ENCODE measurements at regions not wholly inside any gene's neighbourhood (a gene's known extent, or its start where the extent isn't known, plus 50 kb on each side); places are given as distances from the start of the nearest gene placed in this dataset.
"Not testable (repeated sequence)": the region's sequence is repeated elsewhere in the genome, so short reads cannot be mapped to it uniquely, and the experiment has no call there.

GRCh38 chr2:190755772-190756415 is 107.0 kb downstream of the NAB1 start:
- no peak overlapping the region for H3K4me3 ChIP-seq (ENCODE audit: low read length)
- H3K9me3 ChIP-seq (ENCODE audit: insufficient read depth, low read length), result no peaks in the 10 kb centered on the region
- H3K4me1 ChIP-seq (ENCODE audit: low read length), result peaks cover 5% of the 10 kb centered on the region; the same call in 1 of the 2 replicates
- H3K4me2 ChIP-seq (ENCODE audit: low read length), result no peak overlapping the region
- no peaks in the 10 kb centered on the region for H3K36me3 ChIP-seq (replicated peaks; ENCODE audit: low read depth, low read length)
- H3K27me3 ChIP-seq (ENCODE audit: low read depth, low read length), result no peaks in the 10 kb centered on the region
- no peaks in the 10 kb centered on the region for H3K79me2 ChIP-seq (ENCODE audit: low read length)
- H3K27ac ChIP-seq (ENCODE audit: low read length), result no peak overlapping the region
- no peaks in the 10 kb centered on the region for H4K20me1 ChIP-seq (ENCODE audit: insufficient read depth, low read length)
- TF ChIP-seq EZH2phosphoT487 (IDR thresholded peaks at IDR 0.05; ENCODE audit: low read depth), result no peak
- TF ChIP-seq, protein P1, sequence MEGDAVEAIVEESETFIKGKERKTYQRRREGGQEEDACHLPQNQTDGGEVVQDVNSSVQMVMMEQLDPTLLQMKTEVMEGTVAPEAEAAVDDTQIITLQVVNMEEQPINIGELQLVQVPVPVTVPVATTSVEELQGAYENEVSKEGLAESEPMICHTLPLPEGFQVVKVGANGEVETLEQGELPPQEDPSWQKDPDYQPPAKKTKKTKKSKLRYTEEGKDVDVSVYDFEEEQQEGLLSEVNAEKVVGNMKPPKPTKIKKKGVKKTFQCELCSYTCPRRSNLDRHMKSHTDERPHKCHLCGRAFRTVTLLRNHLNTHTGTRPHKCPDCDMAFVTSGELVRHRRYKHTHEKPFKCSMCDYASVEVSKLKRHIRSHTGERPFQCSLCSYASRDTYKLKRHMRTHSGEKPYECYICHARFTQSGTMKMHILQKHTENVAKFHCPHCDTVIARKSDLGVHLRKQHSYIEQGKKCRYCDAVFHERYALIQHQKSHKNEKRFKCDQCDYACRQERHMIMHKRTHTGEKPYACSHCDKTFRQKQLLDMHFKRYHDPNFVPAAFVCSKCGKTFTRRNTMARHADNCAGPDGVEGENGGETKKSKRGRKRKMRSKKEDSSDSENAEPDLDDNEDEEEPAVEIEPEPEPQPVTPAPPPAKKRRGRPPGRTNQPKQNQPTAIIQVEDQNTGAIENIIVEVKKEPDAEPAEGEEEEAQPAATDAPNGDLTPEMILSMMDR (IDR thresholded peaks at IDR 0.05; ENCODE audit: low read depth, low read length), result no peak
- no peak overlapping the region for H2AFZ ChIP-seq (ENCODE audit: low read depth, low read length)
- H3K9ac ChIP-seq (ENCODE audit: low read length), result no peak overlapping the region

GRCh38 chr2:190759749-190760213 is 110.9 kb downstream of the NAB1 start:
- Histone ChIP-seq H3K27ac (ENCODE audit: low read length) (no peak overlapping the region), H3K4me1 (ENCODE audit: low read length) (no peaks in the 10 kb centered on the region), H3K4me2 (ENCODE audit: low read length) (no peak overlapping the region), H3K9ac (ENCODE audit: low read length) (no peak overlapping the region), H4K20me1 (ENCODE audit: insufficient read depth, low read length) (no peaks in the 10 kb centered on the region), H3K9me3 (ENCODE audit: insufficient read depth, low read length) (no peaks in the 10 kb centered on the region), H3K79me2 (ENCODE audit: low read length) (no peaks in the 10 kb centered on the region), H3K27me3 (ENCODE audit: low read depth, low read length) (no peaks in the 10 kb centered on the region), H3K36me3 (replicated peaks; ENCODE audit: low read depth, low read length) (no peaks in the 10 kb centered on the region), H2AFZ (ENCODE audit: low read depth, low read length) (no peak overlapping the region), H3K4me3 (ENCODE audit: low read length) (no peak overlapping the region)
- TF ChIP-seq EZH2phosphoT487 (IDR thresholded peaks at IDR 0.05; ENCODE audit: low read depth), result no peak
- TF ChIP-seq, protein P1 (IDR thresholded peaks at IDR 0.05; ENCODE audit: low read depth, low read length), result no peak

GRCh38 chr2:190760353-190761150 is 111.7 kb downstream of the NAB1 start:
- not testable (repeated sequence) for H2AFZ ChIP-seq (ENCODE audit: low read depth, low read length); H3K27ac ChIP-seq (ENCODE audit: low read length); H3K79me2 ChIP-seq (ENCODE audit: low read length); H3K27me3 ChIP-seq (ENCODE audit: low read depth, low read length); H3K4me1 ChIP-seq (ENCODE audit: low read length); H3K4me2 ChIP-seq (ENCODE audit: low read length); H3K4me3 ChIP-seq (ENCODE audit: low read length); H3K9me3 ChIP-seq (ENCODE audit: insufficient read depth, low read length); H3K36me3 ChIP-seq (replicated peaks; ENCODE audit: low read depth, low read length); H3K9ac ChIP-seq (ENCODE audit: low read length); H4K20me1 ChIP-seq (ENCODE audit: insufficient read depth, low read length)

DNA sequence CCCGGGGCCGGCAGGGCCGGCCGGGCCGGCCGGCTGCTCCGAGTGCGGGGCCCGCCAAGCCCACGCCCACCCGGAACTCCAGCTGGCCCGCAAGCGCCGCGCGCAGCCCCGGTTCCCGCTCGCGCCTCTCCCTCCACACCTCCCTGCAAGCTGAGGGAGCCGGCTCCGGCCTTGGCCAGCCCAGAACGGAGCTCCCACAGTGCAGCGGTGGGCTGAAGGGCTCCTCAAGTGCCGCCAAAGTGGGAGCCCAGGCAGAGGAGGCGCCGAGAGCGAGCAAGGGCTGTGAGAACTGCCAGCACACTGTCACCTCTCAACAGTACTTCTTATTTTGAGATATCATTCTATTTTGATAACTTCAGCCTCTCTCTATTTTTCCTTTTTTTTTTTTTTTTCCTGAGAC is 112.3 kb downstream of the NAB1 start:
- H3K9me3 ChIP-seq (ENCODE audit: insufficient read depth, low read length); H3K4me2 ChIP-seq (ENCODE audit: low read length); H3K4me1 ChIP-seq (ENCODE audit: low read length); H3K36me3 ChIP-seq (replicated peaks; ENCODE audit: low read depth, low read length); H2AFZ ChIP-seq (ENCODE audit: low read depth, low read length); H3K4me3 ChIP-seq (ENCODE audit: low read length); H3K27me3 ChIP-seq (ENCODE audit: low read depth, low read length); H3K9ac ChIP-seq (ENCODE audit: low read length); H4K20me1 ChIP-seq (ENCODE audit: insufficient read depth, low read length); H3K79me2 ChIP-seq (ENCODE audit: low read length); H3K27ac ChIP-seq (ENCODE audit: low read length): not testable (repeated sequence)

DNA sequence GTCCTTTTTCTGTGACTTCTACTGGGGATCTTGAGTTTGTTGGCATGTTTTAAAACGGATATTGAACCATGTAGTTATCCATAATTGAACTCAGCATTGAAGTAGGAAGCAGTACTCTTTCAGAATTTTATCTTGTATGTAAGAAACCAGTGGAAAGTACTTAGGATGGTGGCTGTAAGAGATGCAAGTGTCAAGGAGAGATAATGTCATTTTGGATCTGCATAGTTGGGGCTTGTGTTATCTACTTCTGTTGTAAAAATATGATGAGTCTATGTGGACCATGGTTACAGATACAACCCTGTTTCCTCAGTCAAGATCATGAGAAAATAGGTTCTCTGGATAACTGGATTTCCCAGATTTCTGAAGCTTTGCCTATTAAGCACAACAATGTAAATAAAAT is 113.7 kb downstream of the NAB1 start:
- Histone ChIP-seq H3K9ac (ENCODE audit: low read length) (no peak overlapping the region), H3K4me2 (ENCODE audit: low read length) (no peak overlapping the region), H4K20me1 (ENCODE audit: insufficient read depth, low read length) (no peaks in the 10 kb centered on the region), H3K4me1 (ENCODE audit: low read length) (no peaks in the 10 kb centered on the region), H3K4me3 (ENCODE audit: low read length) (no peak overlapping the region), H3K36me3 (replicated peaks; ENCODE audit: low read depth, low read length) (no peaks in the 10 kb centered on the region), H3K27me3 (ENCODE audit: low read depth, low read length) (no peaks in the 10 kb centered on the region), H3K9me3 (ENCODE audit: insufficient read depth, low read length) (no peaks in the 10 kb centered on the region), H3K27ac (ENCODE audit: low read length) (no peak overlapping the region), H2AFZ (ENCODE audit: low read depth, low read length) (no peak overlapping the region), H3K79me2 (ENCODE audit: low read length) (no peaks in the 10 kb centered on the region)
- TF ChIP-seq EZH2phosphoT487 (IDR thresholded peaks at IDR 0.05; ENCODE audit: low read depth), result no peak
- TF ChIP-seq, protein P1 (IDR thresholded peaks at IDR 0.05; ENCODE audit: low read depth, low read length), result no peak
